HepG2 (cell line): ENCODE measurements at regions not wholly inside any gene's neighbourhood (a gene's known extent, or its start where the extent isn't known, plus 50 kb on each side); places are given as distances from the start of the nearest gene placed in this dataset.

Source experiments
- ATM ChIP-seq: fragments of 450-650 bp; IDR thresholded peaks from 2 replicates; pipeline ENCODE4 v1.7.1; 2017; ENCODE audit warnings: mild to moderate bottlenecking, borderline replicate concordance
- EHMT2 ChIP-seq: fragments of 200-600 bp; sonication (generic); IDR thresholded peaks from 2 replicates; pipeline ENCODE4 v1.7.0; 2017; ENCODE audit warnings: antibody characterized with exemption, low read depth, low read length, borderline replicate concordance
- KDM3A ChIP-seq: IDR thresholded peaks from 2 replicates; pipeline ENCODE4 v1.6.1; 2018; ENCODE audit warnings: low read depth, missing compliant biosample characterization
- SAFB2 ChIP-seq: sonication (generic); formaldehyde crosslinking; IDR thresholded peaks from 2 replicates; pipeline ENCODE4 v1.5.1; 2020; ENCODE audit warnings: missing genetic modification reagents, low read depth, mild to moderate bottlenecking, borderline replicate concordance
- SRF ChIP-seq: IDR thresholded peaks from 2 replicates; pipeline ENCODE4 v1.6.1; 2011; ENCODE audit warnings: mild to moderate bottlenecking, low read depth, low read length, moderate library complexity
- U2AF2 ChIP-seq: fragments of 200-400 bp; formaldehyde crosslinking; IDR thresholded peaks from 2 replicates; pipeline ENCODE4 v1.6.1; 2017; ENCODE audit warnings: low read depth, mild to moderate bottlenecking, low read length
- ZBTB40 ChIP-seq, 2 experiments: fragments of 450-650 bp in 1 of 2; sonication (generic) in 1 of 2; formaldehyde crosslinking in 1 of 2; IDR thresholded peaks; 2 replicates each; pipeline versions ENCODE4 v1.6.1 to v1.8.0; 2016 to 2022; ENCODE audit warnings: antibody characterized with exemption in 1 of 2, mild to moderate bottlenecking in 1 of 2, missing genetic modification reagents in 1 of 2
- TF ChIP-seq, protein P1 (sequence below): sonication (generic); formaldehyde crosslinking; IDR thresholded peaks from 2 replicates; pipeline ENCODE4 v1.4.0; 2020; ENCODE audit warnings: missing genetic modification reagents, borderline replicate concordance

DNA sequence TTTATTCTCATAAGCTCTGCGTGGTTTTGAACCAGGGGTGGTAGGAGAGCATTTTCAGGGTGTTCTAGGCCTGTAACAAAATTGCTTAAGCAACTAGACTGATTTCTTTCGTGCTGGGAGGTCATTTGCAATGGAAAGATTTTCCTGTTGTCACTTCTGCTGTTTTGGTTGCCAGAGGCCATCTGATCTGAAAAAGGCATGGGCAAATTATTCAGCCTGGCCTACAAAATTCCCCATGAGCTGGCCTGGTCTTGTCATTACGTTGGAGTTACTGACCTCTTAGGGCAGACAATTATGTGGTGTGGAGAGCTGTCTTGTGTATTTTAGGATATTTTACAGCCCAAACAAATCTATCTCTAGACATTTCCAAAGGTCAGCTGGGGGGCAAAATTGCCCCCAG, 444.4 kb upstream of the DAB1 start (continued):
- TF ChIP-seq SRF: no peak
- TF ChIP-seq, protein P1, sequence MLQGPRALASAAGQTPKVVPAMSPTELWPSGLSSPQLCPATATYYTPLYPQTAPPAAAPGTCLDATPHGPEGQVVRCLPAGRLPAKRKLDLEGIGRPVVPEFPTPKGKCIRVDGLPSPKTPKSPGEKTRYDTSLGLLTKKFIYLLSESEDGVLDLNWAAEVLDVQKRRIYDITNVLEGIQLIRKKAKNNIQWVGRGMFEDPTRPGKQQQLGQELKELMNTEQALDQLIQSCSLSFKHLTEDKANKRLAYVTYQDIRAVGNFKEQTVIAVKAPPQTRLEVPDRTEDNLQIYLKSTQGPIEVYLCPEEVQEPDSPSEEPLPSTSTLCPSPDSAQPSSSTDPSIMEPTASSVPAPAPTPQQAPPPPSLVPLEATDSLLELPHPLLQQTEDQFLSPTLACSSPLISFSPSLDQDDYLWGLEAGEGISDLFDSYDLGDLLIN: no peak
- TF ChIP-seq U2AF2: no peak
- TF ChIP-seq ATM: no peak
- TF ChIP-seq SAFB2: no peak
- no peak for TF ChIP-seq KDM3A (CRISPR knock-in tag)
- no peak for TF ChIP-seq ZBTB40 (IDR thresholded peaks at IDR 0.05)
- TF ChIP-seq ZBTB40 (CRISPR knock-in tag; IDR thresholded peaks at IDR 0.05): no peak
- no peak for TF ChIP-seq EHMT2
- TF ChIP-seq, all 625 proteins: peak for 0
